ENCODE measurements at regions not wholly inside any gene's neighbourhood (a gene's known extent, or its start where the extent isn't known, plus 50 kb on each side); places are given as distances from the start of the nearest gene placed in this dataset.

GRCh38 chr17:72060084-72060483 lies 60.7 kb upstream of the SOX9 start:
- H3K9ac ChIP-seq (ENCODE audit: low read depth, low read length, poor library complexity, severe bottlenecking), result no peak overlapping the region
- H3K4me2 ChIP-seq (ENCODE audit: low read depth, low read length, poor library complexity, severe bottlenecking), result no peak overlapping the region
- no peaks in the 10 kb centered on the region for H3K36me3 ChIP-seq (ENCODE audit: insufficient read depth, low read length)
- no peaks in the 10 kb centered on the region for H3K27me3 ChIP-seq (ENCODE audit: insufficient read depth, low read length, poor library complexity, severe bottlenecking)
- H3K4me3 ChIP-seq (ENCODE audit: low read length, poor library complexity, severe bottlenecking), result no peak overlapping the region
- no peaks in the 10 kb centered on the region for H3K9me3 ChIP-seq (ENCODE audit: insufficient read depth, low read depth, low read length)
- no peaks in the 10 kb centered on the region for H3K79me2 ChIP-seq (ENCODE audit: insufficient read depth, low read length)
- H3K4me1 ChIP-seq (ENCODE audit: insufficient read depth, low read length, poor library complexity, severe bottlenecking), result no peaks in the 10 kb centered on the region
- no peak for TF ChIP-seq EZH2phosphoT487 (IDR thresholded peaks at IDR 0.05; ENCODE audit: borderline replicate concordance)
- TF ChIP-seq, protein P1, sequence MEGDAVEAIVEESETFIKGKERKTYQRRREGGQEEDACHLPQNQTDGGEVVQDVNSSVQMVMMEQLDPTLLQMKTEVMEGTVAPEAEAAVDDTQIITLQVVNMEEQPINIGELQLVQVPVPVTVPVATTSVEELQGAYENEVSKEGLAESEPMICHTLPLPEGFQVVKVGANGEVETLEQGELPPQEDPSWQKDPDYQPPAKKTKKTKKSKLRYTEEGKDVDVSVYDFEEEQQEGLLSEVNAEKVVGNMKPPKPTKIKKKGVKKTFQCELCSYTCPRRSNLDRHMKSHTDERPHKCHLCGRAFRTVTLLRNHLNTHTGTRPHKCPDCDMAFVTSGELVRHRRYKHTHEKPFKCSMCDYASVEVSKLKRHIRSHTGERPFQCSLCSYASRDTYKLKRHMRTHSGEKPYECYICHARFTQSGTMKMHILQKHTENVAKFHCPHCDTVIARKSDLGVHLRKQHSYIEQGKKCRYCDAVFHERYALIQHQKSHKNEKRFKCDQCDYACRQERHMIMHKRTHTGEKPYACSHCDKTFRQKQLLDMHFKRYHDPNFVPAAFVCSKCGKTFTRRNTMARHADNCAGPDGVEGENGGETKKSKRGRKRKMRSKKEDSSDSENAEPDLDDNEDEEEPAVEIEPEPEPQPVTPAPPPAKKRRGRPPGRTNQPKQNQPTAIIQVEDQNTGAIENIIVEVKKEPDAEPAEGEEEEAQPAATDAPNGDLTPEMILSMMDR (conservative IDR thresholded peaks at IDR 0.05; ENCODE audit: low read length), result no peak
- H4K20me1 ChIP-seq (ENCODE audit: insufficient read depth, low read length, poor library complexity, severe bottlenecking), result no peaks in the 10 kb centered on the region
- H3K9me2 ChIP-seq (replicated peaks; ENCODE audit: low read depth, low read length), result no peaks in the 10 kb centered on the region
- no peaks in the 10 kb centered on the region for H3F3A ChIP-seq (ENCODE audit: low read depth)
- H2AFZ ChIP-seq (ENCODE audit: low read length), result no peak overlapping the region

- Histone ChIP-seq H3K9ac (ENCODE audit: low read depth, low read length, poor library complexity, severe bottlenecking) (no peak overlapping the region), H3K79me2 (ENCODE audit: insufficient read depth, low read length) (no peaks in the 10 kb centered on the region), H3K4me2 (ENCODE audit: low read depth, low read length, poor library complexity, severe bottlenecking) (no peak overlapping the region), H2AFZ (ENCODE audit: low read length) (no peak overlapping the region), H3K27me3 (ENCODE audit: insufficient read depth, low read length, poor library complexity, severe bottlenecking) (no peaks in the 10 kb centered on the region), H4K20me1 (ENCODE audit: insufficient read depth, low read length, poor library complexity, severe bottlenecking) (no peaks in the 10 kb centered on the region), H3K36me3 (ENCODE audit: insufficient read depth, low read length) (no peaks in the 10 kb centered on the region), H3K9me3 (ENCODE audit: insufficient read depth, low read depth, low read length) (no peaks in the 10 kb centered on the region), H3K4me1 (ENCODE audit: insufficient read depth, low read length, poor library complexity, severe bottlenecking) (no peaks in the 10 kb centered on the region), H3K4me3 (ENCODE audit: low read length, poor library complexity, severe bottlenecking) (no peak overlapping the region), H3K9me2 (replicated peaks; ENCODE audit: low read depth, low read length) (no peaks in the 10 kb centered on the region), H3F3A (ENCODE audit: low read depth) (no peaks in the 10 kb centered on the region)
- TF ChIP-seq, protein P1 (conservative IDR thresholded peaks at IDR 0.05; ENCODE audit: low read length), result no peak
- TF ChIP-seq EZH2phosphoT487 (IDR thresholded peaks at IDR 0.05; ENCODE audit: borderline replicate concordance), result no peak
Measured at GRCh38 chr17:72063262-72063661, 57.6 kb upstream of the SOX9 start.

- H3K36me3 ChIP-seq (ENCODE audit: insufficient read depth, low read length), result no peaks in the 10 kb centered on the region
Measured at GRCh38 chr17:72063756-72064450, 56.9 kb upstream of the SOX9 start.

More at GRCh38 chr17:72063756-72064450, 56.9 kb upstream of the SOX9 start:
- no peaks in the 10 kb centered on the region for H4K20me1 ChIP-seq (ENCODE audit: insufficient read depth, low read length, poor library complexity, severe bottlenecking)
- H3K4me2 ChIP-seq (ENCODE audit: low read depth, low read length, poor library complexity, severe bottlenecking), result no peak overlapping the region
- no peaks in the 10 kb centered on the region for H3K9me2 ChIP-seq (replicated peaks; ENCODE audit: low read depth, low read length)
- H3K27me3 ChIP-seq (ENCODE audit: insufficient read depth, low read length, poor library complexity, severe bottlenecking), result no peaks in the 10 kb centered on the region
- no peaks in the 10 kb centered on the region for H3F3A ChIP-seq (ENCODE audit: low read depth)
- no peaks in the 10 kb centered on the region for H3K79me2 ChIP-seq (ENCODE audit: insufficient read depth, low read length)
- TF ChIP-seq EZH2phosphoT487 (IDR thresholded peaks at IDR 0.05; ENCODE audit: borderline replicate concordance), result no peak
- TF ChIP-seq, protein P1 (conservative IDR thresholded peaks at IDR 0.05; ENCODE audit: low read length), result no peak
- H3K9ac ChIP-seq (ENCODE audit: low read depth, low read length, poor library complexity, severe bottlenecking), result no peak overlapping the region
- no peaks in the 10 kb centered on the region for H3K9me3 ChIP-seq (ENCODE audit: insufficient read depth, low read depth, low read length)
- H2AFZ ChIP-seq (ENCODE audit: low read length), result no peak overlapping the region
- H3K4me3 ChIP-seq (ENCODE audit: low read length, poor library complexity, severe bottlenecking), result no peak overlapping the region
- no peaks in the 10 kb centered on the region for H3K4me1 ChIP-seq (ENCODE audit: insufficient read depth, low read length, poor library complexity, severe bottlenecking)

Measured in Loucy (cell line).